ENCODE measurements at regions not wholly inside any gene's neighbourhood (a gene's known extent, or its start where the extent isn't known, plus 50 kb on each side); places are given as distances from the start of the nearest gene placed in this dataset.
"Not testable (repeated sequence)": the region's sequence is repeated elsewhere in the genome, so short reads cannot be mapped to it uniquely, and the experiment has no call there.

- no peaks in the 10 kb centered on the region for H3K36me3 ChIP-seq (ENCODE audit: insufficient read depth, low read length)
- H3K79me2 ChIP-seq (ENCODE audit: low read length), result no peaks in the 10 kb centered on the region
Observed at GRCh38 chr6:167416676-167417430, 92.0 kb downstream of the TTLL2 start.

GRCh38 chr6:167420177-167420576 lies 95.3 kb downstream of the TTLL2 start:
- Histone ChIP-seq H3K9me2 (replicated peaks; ENCODE audit: insufficient read depth, low read length) (no peaks in the 10 kb centered on the region), H3K4me3 (ENCODE audit: low read length) (no peak overlapping the region), H4K20me1 (ENCODE audit: insufficient read depth, low read depth, low read length) (no peaks in the 10 kb centered on the region), H3K79me2 (ENCODE audit: low read length) (no peaks in the 10 kb centered on the region), H3K27ac (ENCODE audit: low read length) (no peak overlapping the region), H3K9ac (ENCODE audit: low read length) (no peak overlapping the region), H3K27me3 (ENCODE audit: low read length) (no peaks in the 10 kb centered on the region), H3K9me3 (ENCODE audit: low read length) (no peaks in the 10 kb centered on the region), H3K36me3 (ENCODE audit: insufficient read depth, low read length) (no peaks in the 10 kb centered on the region), H3K4me2 (ENCODE audit: low read depth, low read length, poor library complexity, severe bottlenecking) (no peak overlapping the region), H3K4me1 (ENCODE audit: low read length) (no peaks in the 10 kb centered on the region), H2AFZ (ENCODE audit: low read length) (no peak overlapping the region)
- DNase-seq, result no peak

More at GRCh38 chr6:167416676-167417430, 92.0 kb downstream of the TTLL2 start:
- Histone ChIP-seq H3K4me3 (ENCODE audit: low read length) (no peak overlapping the region), H3K27ac (ENCODE audit: low read length) (no peak overlapping the region), H2AFZ (ENCODE audit: low read length) (no peak overlapping the region), H3K9me3 (ENCODE audit: low read length) (no peaks in the 10 kb centered on the region), H3K4me1 (ENCODE audit: low read length) (no peaks in the 10 kb centered on the region), H3K27me3 (ENCODE audit: low read length) (no peaks in the 10 kb centered on the region), H4K20me1 (ENCODE audit: insufficient read depth, low read depth, low read length) (no peaks in the 10 kb centered on the region), H3K9ac (ENCODE audit: low read length) (no peak overlapping the region), H3K9me2 (replicated peaks; ENCODE audit: insufficient read depth, low read length) (no peaks in the 10 kb centered on the region), H3K4me2 (ENCODE audit: low read depth, low read length, poor library complexity, severe bottlenecking) (no peak overlapping the region)
- no peak for DNase-seq

- no peak for DNase-seq
- H2AFZ ChIP-seq (ENCODE audit: low read length), result no peak overlapping the region
- no peak overlapping the region for H3K9ac ChIP-seq (ENCODE audit: low read length)
Observed at GRCh38 chr6:167420858-167421766, 96.2 kb downstream of the TTLL2 start.

GRCh38 chr6:167421944-167422343 lies 97.1 kb downstream of the TTLL2 start:
- H3K79me2 ChIP-seq (ENCODE audit: low read length); H3K9me3 ChIP-seq (ENCODE audit: low read length); H4K20me1 ChIP-seq (ENCODE audit: insufficient read depth, low read depth, low read length); H3K9ac ChIP-seq (ENCODE audit: low read length); H2AFZ ChIP-seq (ENCODE audit: low read length); H3K27me3 ChIP-seq (ENCODE audit: low read length); H3K4me2 ChIP-seq (ENCODE audit: low read depth, low read length, poor library complexity, severe bottlenecking); H3K27ac ChIP-seq (ENCODE audit: low read length); H3K4me1 ChIP-seq (ENCODE audit: low read length); H3K36me3 ChIP-seq (ENCODE audit: insufficient read depth, low read length); H3K9me2 ChIP-seq (replicated peaks; ENCODE audit: insufficient read depth, low read length); DNase-seq; H3K4me3 ChIP-seq (ENCODE audit: low read length): not testable (repeated sequence)

More at GRCh38 chr6:167420858-167421766, 96.2 kb downstream of the TTLL2 start:
- no peaks in the 10 kb centered on the region for H3K9me2 ChIP-seq (replicated peaks; ENCODE audit: insufficient read depth, low read length)
- no peak overlapping the region for H3K4me2 ChIP-seq (ENCODE audit: low read depth, low read length, poor library complexity, severe bottlenecking)
- no peak overlapping the region for H3K4me3 ChIP-seq (ENCODE audit: low read length)
- H3K4me1 ChIP-seq (ENCODE audit: low read length), result no peaks in the 10 kb centered on the region
- H3K9me3 ChIP-seq (ENCODE audit: low read length), result no peaks in the 10 kb centered on the region
- no peaks in the 10 kb centered on the region for H3K36me3 ChIP-seq (ENCODE audit: insufficient read depth, low read length)
- H4K20me1 ChIP-seq (ENCODE audit: insufficient read depth, low read depth, low read length), result no peaks in the 10 kb centered on the region
- H3K27me3 ChIP-seq (ENCODE audit: low read length), result no peaks in the 10 kb centered on the region
- no peaks in the 10 kb centered on the region for H3K79me2 ChIP-seq (ENCODE audit: low read length)
- no peak overlapping the region for H3K27ac ChIP-seq (ENCODE audit: low read length)

GRCh38 chr6:167422934-167423333 lies 98.0 kb downstream of the TTLL2 start:
- Histone ChIP-seq H3K4me1 (ENCODE audit: low read length) (no peaks in the 10 kb centered on the region), H3K27ac (ENCODE audit: low read length) (no peak overlapping the region), H3K79me2 (ENCODE audit: low read length) (no peaks in the 10 kb centered on the region), H3K4me2 (ENCODE audit: low read depth, low read length, poor library complexity, severe bottlenecking) (no peak overlapping the region), H3K4me3 (ENCODE audit: low read length) (no peak overlapping the region), H2AFZ (ENCODE audit: low read length) (no peak overlapping the region), H3K36me3 (ENCODE audit: insufficient read depth, low read length) (no peaks in the 10 kb centered on the region), H3K9ac (ENCODE audit: low read length) (no peak overlapping the region), H4K20me1 (ENCODE audit: insufficient read depth, low read depth, low read length) (no peaks in the 10 kb centered on the region), H3K27me3 (ENCODE audit: low read length) (no peaks in the 10 kb centered on the region), H3K9me2 (replicated peaks; ENCODE audit: insufficient read depth, low read length) (no peaks in the 10 kb centered on the region), H3K9me3 (ENCODE audit: low read length) (no peaks in the 10 kb centered on the region)
- no peak for DNase-seq

GRCh38 chr6:167424060-167424673 lies 99.3 kb downstream of the TTLL2 start:
- Histone ChIP-seq H2AFZ (ENCODE audit: low read length) (no peak overlapping the region), H3K4me1 (ENCODE audit: low read length) (no peaks in the 10 kb centered on the region), H3K9ac (ENCODE audit: low read length) (no peak overlapping the region), H3K27me3 (ENCODE audit: low read length) (no peaks in the 10 kb centered on the region), H4K20me1 (ENCODE audit: insufficient read depth, low read depth, low read length) (no peaks in the 10 kb centered on the region), H3K27ac (ENCODE audit: low read length) (no peak overlapping the region), H3K36me3 (ENCODE audit: insufficient read depth, low read length) (no peaks in the 10 kb centered on the region), H3K4me3 (ENCODE audit: low read length) (no peak overlapping the region), H3K9me2 (replicated peaks; ENCODE audit: insufficient read depth, low read length) (no peaks in the 10 kb centered on the region), H3K4me2 (ENCODE audit: low read depth, low read length, poor library complexity, severe bottlenecking) (no peak overlapping the region), H3K9me3 (ENCODE audit: low read length) (no peaks in the 10 kb centered on the region), H3K79me2 (ENCODE audit: low read length) (no peaks in the 10 kb centered on the region)
- DNase-seq, result no peak

- no peak for DNase-seq
- H3K4me1 ChIP-seq (ENCODE audit: low read length), result no peaks in the 10 kb centered on the region
- no peaks in the 10 kb centered on the region for H3K27me3 ChIP-seq (ENCODE audit: low read length)
- H4K20me1 ChIP-seq (ENCODE audit: insufficient read depth, low read depth, low read length), result no peaks in the 10 kb centered on the region
- H3K79me2 ChIP-seq (ENCODE audit: low read length), result no peaks in the 10 kb centered on the region
- H3K9me2 ChIP-seq (replicated peaks; ENCODE audit: insufficient read depth, low read length), result no peaks in the 10 kb centered on the region
- no peaks in the 10 kb centered on the region for H3K36me3 ChIP-seq (ENCODE audit: insufficient read depth, low read length)
- no peak overlapping the region for H3K9ac ChIP-seq (ENCODE audit: low read length)
- no peak overlapping the region for H3K27ac ChIP-seq (ENCODE audit: low read length)
- no peak overlapping the region for H3K4me3 ChIP-seq (ENCODE audit: low read length)
- no peak overlapping the region for H3K4me2 ChIP-seq (ENCODE audit: low read depth, low read length, poor library complexity, severe bottlenecking)
- H2AFZ ChIP-seq (ENCODE audit: low read length), result no peak overlapping the region
- no peaks in the 10 kb centered on the region for H3K9me3 ChIP-seq (ENCODE audit: low read length)
Observed at GRCh38 chr6:167424700-167425099, 99.8 kb downstream of the TTLL2 start.

- H3K9ac ChIP-seq (ENCODE audit: low read length), result no peak overlapping the region
- no peaks in the 10 kb centered on the region for H3K79me2 ChIP-seq (ENCODE audit: low read length)
- no peaks in the 10 kb centered on the region for H3K36me3 ChIP-seq (ENCODE audit: insufficient read depth, low read length)
- no peak overlapping the region for H2AFZ ChIP-seq (ENCODE audit: low read length)
- H3K4me1 ChIP-seq (ENCODE audit: low read length), result no peaks in the 10 kb centered on the region
- H3K27ac ChIP-seq (ENCODE audit: low read length), result no peak overlapping the region
- H3K4me3 ChIP-seq (ENCODE audit: low read length), result no peak overlapping the region
- no peaks in the 10 kb centered on the region for H3K27me3 ChIP-seq (ENCODE audit: low read length)
- H4K20me1 ChIP-seq (ENCODE audit: insufficient read depth, low read depth, low read length), result no peaks in the 10 kb centered on the region
- no peaks in the 10 kb centered on the region for H3K9me3 ChIP-seq (ENCODE audit: low read length)
- DNase-seq, result no peak
- no peak overlapping the region for H3K4me2 ChIP-seq (ENCODE audit: low read depth, low read length, poor library complexity, severe bottlenecking)
- no peaks in the 10 kb centered on the region for H3K9me2 ChIP-seq (replicated peaks; ENCODE audit: insufficient read depth, low read length)
Observed at GRCh38 chr6:167426084-167426483, 101.2 kb downstream of the TTLL2 start.

All from Karpas-422 (cell line).